Uterus (tissue), 2 donors: ENCODE measurements at regions not wholly inside any gene's neighbourhood (a gene's known extent, or its start where the extent isn't known, plus 50 kb on each side); places are given as distances from the start of the nearest gene placed in this dataset.

Experiments
- POLR2A ChIP-seq, 2 donors: fragments of 450-650 bp; IDR thresholded peaks; one replicate each; pipeline ENCODE4 v1.6.1; 2016; ENCODE audit warnings: antibody characterized with exemption in 2 of 2, mild to moderate bottlenecking in 1 of 2, moderate library complexity in 1 of 2
- TF ChIP-seq, protein P1 (sequence below), 4 experiments: fragments of 200-600 bp in 2 of 4; fragments of 450-650 bp in 2 of 4; sonication (generic) in 2 of 4; IDR thresholded peaks; one replicate each; pipeline ENCODE4 v1.5.1; 2016 to 2019; ENCODE audit warnings: antibody characterized with exemption in 4 of 4, mild to moderate bottlenecking in 2 of 4, moderate library complexity in 1 of 4

DNA sequence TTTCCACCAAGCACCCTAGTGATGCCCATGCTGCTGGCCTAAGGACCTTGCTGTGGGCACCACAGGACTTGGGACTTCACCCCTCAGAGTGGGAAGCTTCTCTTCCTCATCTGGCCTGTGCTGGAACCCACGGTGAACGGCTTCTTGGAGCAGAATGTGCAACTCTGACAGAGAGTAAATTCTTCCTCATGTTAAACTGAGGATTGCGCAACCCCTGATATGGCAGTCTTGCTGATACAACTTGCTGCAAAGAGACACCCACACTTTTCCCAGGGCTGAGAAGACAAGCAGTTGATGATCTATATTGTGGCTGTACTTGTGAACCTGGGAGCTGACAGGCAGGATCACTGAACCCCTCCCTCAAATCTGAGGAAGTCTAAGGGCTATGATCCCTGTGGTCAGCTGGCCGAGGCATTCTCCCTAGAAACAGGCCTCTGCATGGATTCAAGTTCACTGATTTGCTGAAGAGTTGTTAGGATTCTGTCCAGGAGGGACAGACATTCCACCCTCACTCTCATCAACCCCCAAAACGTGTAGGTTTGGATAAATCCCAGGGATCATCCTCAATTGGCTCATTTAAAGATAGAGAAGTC, 307.2 kb downstream of the MTRR start:
- TF ChIP-seq, protein P1, sequence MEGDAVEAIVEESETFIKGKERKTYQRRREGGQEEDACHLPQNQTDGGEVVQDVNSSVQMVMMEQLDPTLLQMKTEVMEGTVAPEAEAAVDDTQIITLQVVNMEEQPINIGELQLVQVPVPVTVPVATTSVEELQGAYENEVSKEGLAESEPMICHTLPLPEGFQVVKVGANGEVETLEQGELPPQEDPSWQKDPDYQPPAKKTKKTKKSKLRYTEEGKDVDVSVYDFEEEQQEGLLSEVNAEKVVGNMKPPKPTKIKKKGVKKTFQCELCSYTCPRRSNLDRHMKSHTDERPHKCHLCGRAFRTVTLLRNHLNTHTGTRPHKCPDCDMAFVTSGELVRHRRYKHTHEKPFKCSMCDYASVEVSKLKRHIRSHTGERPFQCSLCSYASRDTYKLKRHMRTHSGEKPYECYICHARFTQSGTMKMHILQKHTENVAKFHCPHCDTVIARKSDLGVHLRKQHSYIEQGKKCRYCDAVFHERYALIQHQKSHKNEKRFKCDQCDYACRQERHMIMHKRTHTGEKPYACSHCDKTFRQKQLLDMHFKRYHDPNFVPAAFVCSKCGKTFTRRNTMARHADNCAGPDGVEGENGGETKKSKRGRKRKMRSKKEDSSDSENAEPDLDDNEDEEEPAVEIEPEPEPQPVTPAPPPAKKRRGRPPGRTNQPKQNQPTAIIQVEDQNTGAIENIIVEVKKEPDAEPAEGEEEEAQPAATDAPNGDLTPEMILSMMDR (IDR thresholded peaks at IDR 0.05), result no peak
- no peak for TF ChIP-seq POLR2A (IDR thresholded peaks at IDR 0.05)
